MM.1S (cell line): ENCODE measurements at regions not wholly inside any gene's neighbourhood (a gene's known extent, or its start where the extent isn't known, plus 50 kb on each side); places are given as distances from the start of the nearest gene placed in this dataset.

Experiments
- EZH2 ChIP-seq: fragments of 300-600 bp; sonication (generic); optimal IDR thresholded peaks from 2 replicates; pipeline ENCODE3; 2017; ENCODE audit warnings: low read depth, mild to moderate bottlenecking, antibody characterized with exemption, low read length, mixed read lengths
- EZH2phosphoT487 ChIP-seq: fragments of 300-600 bp; sonication (generic); IDR thresholded peaks from 2 replicates; pipeline ENCODE4 v1.6.1; 2018; ENCODE audit warnings: antibody characterized with exemption, low read length
- TF ChIP-seq, protein P1 (sequence below): fragments of 300-600 bp; sonication (generic); IDR thresholded peaks from 2 replicates; pipeline ENCODE4 v1.5.1; 2016; ENCODE audit warnings: antibody characterized with exemption, low read length, mixed read lengths

DNA sequence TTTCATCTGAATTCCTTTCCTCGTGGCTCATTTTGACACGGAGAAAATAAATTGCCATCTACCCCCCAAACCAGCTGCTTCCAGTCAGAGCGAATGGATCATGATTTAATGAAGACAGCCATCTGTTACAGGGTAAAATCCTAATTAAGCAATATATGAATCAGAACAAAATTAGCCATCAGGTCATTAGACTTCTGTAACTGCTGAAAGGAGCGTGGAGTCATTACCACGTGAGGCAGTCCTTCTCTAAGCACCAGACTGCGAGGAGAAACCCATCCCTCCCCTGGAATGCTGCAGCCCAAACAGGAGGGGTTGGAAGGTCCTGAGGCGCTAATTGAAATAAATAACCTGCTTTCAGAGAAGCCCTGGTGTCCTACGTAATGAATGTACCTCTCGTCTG is 51.1 kb upstream of the TCL1A start:
- TF ChIP-seq, protein P1, sequence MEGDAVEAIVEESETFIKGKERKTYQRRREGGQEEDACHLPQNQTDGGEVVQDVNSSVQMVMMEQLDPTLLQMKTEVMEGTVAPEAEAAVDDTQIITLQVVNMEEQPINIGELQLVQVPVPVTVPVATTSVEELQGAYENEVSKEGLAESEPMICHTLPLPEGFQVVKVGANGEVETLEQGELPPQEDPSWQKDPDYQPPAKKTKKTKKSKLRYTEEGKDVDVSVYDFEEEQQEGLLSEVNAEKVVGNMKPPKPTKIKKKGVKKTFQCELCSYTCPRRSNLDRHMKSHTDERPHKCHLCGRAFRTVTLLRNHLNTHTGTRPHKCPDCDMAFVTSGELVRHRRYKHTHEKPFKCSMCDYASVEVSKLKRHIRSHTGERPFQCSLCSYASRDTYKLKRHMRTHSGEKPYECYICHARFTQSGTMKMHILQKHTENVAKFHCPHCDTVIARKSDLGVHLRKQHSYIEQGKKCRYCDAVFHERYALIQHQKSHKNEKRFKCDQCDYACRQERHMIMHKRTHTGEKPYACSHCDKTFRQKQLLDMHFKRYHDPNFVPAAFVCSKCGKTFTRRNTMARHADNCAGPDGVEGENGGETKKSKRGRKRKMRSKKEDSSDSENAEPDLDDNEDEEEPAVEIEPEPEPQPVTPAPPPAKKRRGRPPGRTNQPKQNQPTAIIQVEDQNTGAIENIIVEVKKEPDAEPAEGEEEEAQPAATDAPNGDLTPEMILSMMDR, result no peak
- no peak for TF ChIP-seq EZH2
- no peak for TF ChIP-seq EZH2phosphoT487
